ENCODE measurements at regions not wholly inside any gene's neighbourhood (a gene's known extent, or its start where the extent isn't known, plus 50 kb on each side); places are given as distances from the start of the nearest gene placed in this dataset.

DNA sequence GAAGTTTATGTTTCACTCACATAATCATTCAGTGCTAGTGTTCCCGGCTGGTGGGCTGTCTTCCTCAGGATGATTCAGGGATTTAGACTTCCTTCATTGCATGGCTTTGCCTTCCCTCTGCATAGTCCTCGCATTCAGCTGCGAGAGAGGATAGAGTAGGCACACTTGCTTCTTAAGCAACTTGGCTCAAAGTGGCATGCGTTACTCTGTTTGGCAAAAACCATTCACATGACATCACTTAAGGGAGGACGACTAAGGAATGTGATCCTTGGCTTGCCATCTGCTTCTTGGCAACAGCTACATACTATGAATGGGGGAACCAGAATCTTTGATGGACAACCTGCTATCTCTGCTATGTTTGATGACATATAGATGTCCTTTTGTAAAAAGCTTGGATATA lies 359.3 kb downstream of the TDRD3 start:
- no peak overlapping the region for H3K4me2 ChIP-seq
- no peak overlapping the region for H2AFZ ChIP-seq (ENCODE audit: low read depth)
- no peak overlapping the region for H3K4me3 ChIP-seq (IDR thresholded peaks at IDR 0.05; ENCODE audit: insufficient read depth, low read depth, low read length)
- no peaks in the 10 kb centered on the region for H3K36me3 ChIP-seq (ENCODE audit: insufficient read depth)
- TF ChIP-seq, protein P1, sequence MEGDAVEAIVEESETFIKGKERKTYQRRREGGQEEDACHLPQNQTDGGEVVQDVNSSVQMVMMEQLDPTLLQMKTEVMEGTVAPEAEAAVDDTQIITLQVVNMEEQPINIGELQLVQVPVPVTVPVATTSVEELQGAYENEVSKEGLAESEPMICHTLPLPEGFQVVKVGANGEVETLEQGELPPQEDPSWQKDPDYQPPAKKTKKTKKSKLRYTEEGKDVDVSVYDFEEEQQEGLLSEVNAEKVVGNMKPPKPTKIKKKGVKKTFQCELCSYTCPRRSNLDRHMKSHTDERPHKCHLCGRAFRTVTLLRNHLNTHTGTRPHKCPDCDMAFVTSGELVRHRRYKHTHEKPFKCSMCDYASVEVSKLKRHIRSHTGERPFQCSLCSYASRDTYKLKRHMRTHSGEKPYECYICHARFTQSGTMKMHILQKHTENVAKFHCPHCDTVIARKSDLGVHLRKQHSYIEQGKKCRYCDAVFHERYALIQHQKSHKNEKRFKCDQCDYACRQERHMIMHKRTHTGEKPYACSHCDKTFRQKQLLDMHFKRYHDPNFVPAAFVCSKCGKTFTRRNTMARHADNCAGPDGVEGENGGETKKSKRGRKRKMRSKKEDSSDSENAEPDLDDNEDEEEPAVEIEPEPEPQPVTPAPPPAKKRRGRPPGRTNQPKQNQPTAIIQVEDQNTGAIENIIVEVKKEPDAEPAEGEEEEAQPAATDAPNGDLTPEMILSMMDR (conservative IDR thresholded peaks at IDR 0.05; ENCODE audit: low read depth, low read length) = no peak
- no peaks in the 10 kb centered on the region for H3K79me2 ChIP-seq (ENCODE audit: insufficient read depth, low read depth)
- H3K9ac ChIP-seq = no peak overlapping the region
- no peaks in the 10 kb centered on the region for H4K20me1 ChIP-seq (ENCODE audit: insufficient read depth)
- no peaks in the 10 kb centered on the region for H3K4me1 ChIP-seq (ENCODE audit: low read depth, poor library complexity, severe bottlenecking)
- H3K27ac ChIP-seq = no peak overlapping the region
- no peaks in the 10 kb centered on the region for H3K27me3 ChIP-seq (ENCODE audit: insufficient read depth, low read depth)

DNA sequence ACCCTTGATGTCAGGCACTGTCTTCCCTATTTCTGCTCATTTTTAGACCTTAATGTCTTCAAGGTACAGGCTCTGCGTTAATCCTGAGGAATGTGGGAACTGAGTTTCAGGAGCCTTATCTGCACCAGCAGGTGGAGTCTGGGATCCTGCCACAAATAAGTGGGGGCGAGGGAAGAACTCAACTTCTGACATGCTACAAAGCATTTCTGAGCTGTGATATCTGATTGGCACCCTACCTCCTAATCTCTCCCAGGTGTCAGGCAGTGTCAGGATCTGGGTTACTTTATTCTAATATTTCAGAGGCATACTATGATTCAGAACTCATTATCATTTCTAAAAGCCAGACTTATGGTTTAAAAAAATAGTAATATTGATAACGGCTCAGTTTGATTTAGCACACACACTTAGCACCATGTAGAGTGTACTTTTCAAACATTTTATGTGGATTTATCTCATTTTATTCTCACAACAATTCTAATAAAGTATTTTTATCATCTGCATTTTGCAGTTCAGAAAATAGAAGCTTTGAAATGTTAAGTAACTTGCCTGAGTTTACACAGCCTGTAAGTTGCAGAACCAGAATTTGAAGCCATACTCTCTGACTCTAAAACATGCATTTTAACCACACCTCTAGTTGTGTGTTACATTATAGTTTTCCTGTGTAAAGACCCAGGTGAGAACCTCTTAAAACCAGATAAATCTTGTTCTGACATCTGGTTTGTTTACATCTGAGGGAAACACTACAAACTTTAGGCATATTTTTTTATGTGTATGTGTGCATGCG lies 358.6 kb downstream of the TDRD3 start:
- no peaks in the 10 kb centered on the region for H3K27me3 ChIP-seq (ENCODE audit: insufficient read depth, low read depth)
- H3K79me2 ChIP-seq (ENCODE audit: insufficient read depth, low read depth) = no peaks in the 10 kb centered on the region
- H3K4me2 ChIP-seq = no peak overlapping the region
- H3K4me1 ChIP-seq (ENCODE audit: low read depth, poor library complexity, severe bottlenecking) = no peaks in the 10 kb centered on the region
- no peaks in the 10 kb centered on the region for H4K20me1 ChIP-seq (ENCODE audit: insufficient read depth)
- no peak overlapping the region for H2AFZ ChIP-seq (ENCODE audit: low read depth)
- no peak overlapping the region for H3K4me3 ChIP-seq (IDR thresholded peaks at IDR 0.05; ENCODE audit: insufficient read depth, low read depth, low read length)
- H3K9ac ChIP-seq = no peak overlapping the region
- H3K27ac ChIP-seq = no peak overlapping the region
- H3K36me3 ChIP-seq (ENCODE audit: insufficient read depth) = no peaks in the 10 kb centered on the region
- TF ChIP-seq, protein P1 (conservative IDR thresholded peaks at IDR 0.05; ENCODE audit: low read depth, low read length) = no peak

DNA sequence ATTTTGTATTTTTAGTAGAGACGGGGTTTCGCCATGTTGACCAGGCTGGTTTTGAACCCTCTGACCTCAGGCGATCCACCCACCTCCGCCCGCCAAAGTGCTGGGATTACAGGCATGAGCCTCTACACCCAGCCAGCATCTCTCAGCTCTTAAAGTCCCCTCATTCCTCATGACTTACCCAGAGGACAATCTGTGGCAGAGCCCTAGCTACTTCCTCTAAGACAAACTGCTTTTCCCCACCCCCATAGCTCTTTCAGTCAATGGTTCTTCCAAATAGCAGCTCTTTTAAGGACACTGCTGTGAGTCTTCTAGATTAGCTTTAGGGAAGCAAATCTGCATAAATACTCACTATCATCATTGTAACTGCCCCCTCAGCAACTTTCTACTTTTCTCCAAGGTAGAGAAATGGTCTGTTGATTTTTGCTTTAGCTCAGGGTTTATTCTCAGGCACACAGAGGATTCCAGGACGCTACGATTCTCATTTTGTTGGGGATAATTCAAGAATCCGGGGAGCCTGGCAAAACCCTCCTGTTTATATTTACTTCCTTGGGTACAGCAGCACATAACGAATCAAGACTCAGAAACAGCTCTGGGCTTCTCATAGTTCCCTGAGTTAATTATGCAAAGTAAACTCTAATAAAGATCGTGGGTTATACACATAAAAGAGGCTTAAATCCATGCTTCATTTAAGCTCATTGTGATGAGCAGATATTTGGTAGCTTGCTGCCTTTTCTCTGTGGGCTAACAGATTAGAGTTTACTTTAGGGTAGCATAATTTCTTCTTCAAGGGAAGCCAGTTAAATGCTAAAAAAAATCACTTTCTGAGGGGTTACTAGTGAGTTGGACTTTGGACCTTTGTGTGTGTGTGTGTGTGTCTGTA lies 357.4 kb downstream of the TDRD3 start:
- Histone ChIP-seq H3K79me2 (ENCODE audit: insufficient read depth, low read depth) (no peaks in the 10 kb centered on the region), H3K4me2 (no peak overlapping the region), H3K4me1 (ENCODE audit: low read depth, poor library complexity, severe bottlenecking) (no peaks in the 10 kb centered on the region), H2AFZ (ENCODE audit: low read depth) (no peak overlapping the region), H3K27ac (no peak overlapping the region), H3K27me3 (ENCODE audit: insufficient read depth, low read depth) (no peaks in the 10 kb centered on the region), H3K4me3 (IDR thresholded peaks at IDR 0.05; ENCODE audit: insufficient read depth, low read depth, low read length) (no peak overlapping the region), H3K36me3 (ENCODE audit: insufficient read depth) (no peaks in the 10 kb centered on the region), H4K20me1 (ENCODE audit: insufficient read depth) (no peaks in the 10 kb centered on the region), H3K9ac (no peak overlapping the region)
- TF ChIP-seq, protein P1 (conservative IDR thresholded peaks at IDR 0.05; ENCODE audit: low read depth, low read length) = no peak

DNA sequence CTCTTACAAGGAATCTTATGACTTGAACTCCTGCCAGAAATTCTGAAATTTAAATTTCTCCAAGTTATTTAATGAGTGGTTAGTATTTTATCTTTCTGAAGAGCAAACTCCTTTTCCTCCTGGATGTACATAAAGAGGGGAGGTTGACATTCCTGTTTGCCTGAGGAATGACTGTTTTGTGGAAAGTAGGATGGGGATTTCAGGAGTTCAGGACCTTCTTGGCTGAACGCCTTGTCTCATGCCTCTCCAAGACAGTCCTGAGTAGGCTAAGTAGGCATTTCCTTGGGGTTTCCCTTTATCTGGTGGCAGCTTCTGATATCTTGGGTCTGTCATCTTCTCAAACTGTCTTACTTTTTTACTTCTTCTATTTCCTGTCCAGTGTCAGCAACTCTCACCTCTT lies 356.6 kb downstream of the TDRD3 start:
- H3K36me3 ChIP-seq (ENCODE audit: insufficient read depth) = no peaks in the 10 kb centered on the region
- TF ChIP-seq, protein P1 (conservative IDR thresholded peaks at IDR 0.05; ENCODE audit: low read depth, low read length) = no peak
- no peaks in the 10 kb centered on the region for H3K4me1 ChIP-seq (ENCODE audit: low read depth, poor library complexity, severe bottlenecking)
- no peak overlapping the region for H3K9ac ChIP-seq
- H3K27ac ChIP-seq = no peak overlapping the region
- no peaks in the 10 kb centered on the region for H3K27me3 ChIP-seq (ENCODE audit: insufficient read depth, low read depth)
- H2AFZ ChIP-seq (ENCODE audit: low read depth) = no peak overlapping the region
- H3K4me2 ChIP-seq = no peak overlapping the region
- no peak overlapping the region for H3K4me3 ChIP-seq (IDR thresholded peaks at IDR 0.05; ENCODE audit: insufficient read depth, low read depth, low read length)
- no peaks in the 10 kb centered on the region for H3K79me2 ChIP-seq (ENCODE audit: insufficient read depth, low read depth)
- no peaks in the 10 kb centered on the region for H4K20me1 ChIP-seq (ENCODE audit: insufficient read depth)

Data from KMS-11 (cell line).